Ishikawa (cell line): ENCODE measurements at regions not wholly inside any gene's neighbourhood (a gene's known extent, or its start where the extent isn't known, plus 50 kb on each side); places are given as distances from the start of the nearest gene placed in this dataset.

Experiments
- CEBPB ChIP-seq: IDR thresholded peaks from 2 replicates; pipeline ENCODE4 v1.6.1; 2012
- CREB1 ChIP-seq: IDR thresholded peaks from 2 replicates; pipeline ENCODE4 v1.6.1; 2012; ENCODE audit warnings: low read depth
- EGR1 ChIP-seq: IDR thresholded peaks from 2 replicates; pipeline ENCODE4 v1.6.1; 2012
- EP300 ChIP-seq: IDR thresholded peaks from 2 replicates; pipeline ENCODE4 v1.6.1; 2012; ENCODE audit warnings: borderline replicate concordance
- NFIC ChIP-seq: IDR thresholded peaks from 2 replicates; pipeline ENCODE4 v1.6.1; 2012
- RAD21 ChIP-seq: IDR thresholded peaks from 2 replicates; pipeline ENCODE4 v1.6.1; 2012; ENCODE audit warnings: low read depth
- TAF1 ChIP-seq: IDR thresholded peaks from 2 replicates; pipeline ENCODE4 v1.6.1; 2012; ENCODE audit warnings: low read depth, mild to moderate bottlenecking
- TCF12 ChIP-seq: IDR thresholded peaks from 2 replicates; pipeline ENCODE4 v1.6.1; 2012; ENCODE audit warnings: low read depth
- TEAD4 ChIP-seq: IDR thresholded peaks from 2 replicates; pipeline ENCODE4 v1.6.1; 2012
- YY1 ChIP-seq: IDR thresholded peaks from 2 replicates; pipeline ENCODE4 v1.6.1; 2012; ENCODE audit warnings: low read depth
- TF ChIP-seq, protein P1 (sequence below): IDR thresholded peaks from 2 replicates; pipeline ENCODE4 v1.6.1; 2012; ENCODE audit warnings: low read depth, mild to moderate bottlenecking

DNA sequence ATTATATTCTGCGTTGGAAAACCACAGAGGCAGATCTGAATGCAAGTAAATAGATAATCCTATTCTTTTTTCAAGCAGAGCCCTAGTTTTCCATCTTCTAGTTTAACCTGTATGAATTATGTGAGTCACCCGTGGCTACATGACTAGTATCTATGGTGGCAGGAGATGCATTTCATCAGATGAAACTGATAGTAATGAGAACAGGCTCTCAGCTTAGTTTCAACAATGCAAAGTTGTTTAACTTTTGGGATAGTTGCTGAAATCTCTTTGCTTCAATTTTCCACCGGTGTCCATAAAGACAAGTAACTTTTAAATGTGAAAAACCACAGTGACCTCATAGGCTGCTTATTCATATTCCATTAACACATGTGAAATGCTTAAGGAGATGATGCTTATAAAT lies 1317.4 kb upstream of the TENM3 start:
- TF ChIP-seq, protein P1, sequence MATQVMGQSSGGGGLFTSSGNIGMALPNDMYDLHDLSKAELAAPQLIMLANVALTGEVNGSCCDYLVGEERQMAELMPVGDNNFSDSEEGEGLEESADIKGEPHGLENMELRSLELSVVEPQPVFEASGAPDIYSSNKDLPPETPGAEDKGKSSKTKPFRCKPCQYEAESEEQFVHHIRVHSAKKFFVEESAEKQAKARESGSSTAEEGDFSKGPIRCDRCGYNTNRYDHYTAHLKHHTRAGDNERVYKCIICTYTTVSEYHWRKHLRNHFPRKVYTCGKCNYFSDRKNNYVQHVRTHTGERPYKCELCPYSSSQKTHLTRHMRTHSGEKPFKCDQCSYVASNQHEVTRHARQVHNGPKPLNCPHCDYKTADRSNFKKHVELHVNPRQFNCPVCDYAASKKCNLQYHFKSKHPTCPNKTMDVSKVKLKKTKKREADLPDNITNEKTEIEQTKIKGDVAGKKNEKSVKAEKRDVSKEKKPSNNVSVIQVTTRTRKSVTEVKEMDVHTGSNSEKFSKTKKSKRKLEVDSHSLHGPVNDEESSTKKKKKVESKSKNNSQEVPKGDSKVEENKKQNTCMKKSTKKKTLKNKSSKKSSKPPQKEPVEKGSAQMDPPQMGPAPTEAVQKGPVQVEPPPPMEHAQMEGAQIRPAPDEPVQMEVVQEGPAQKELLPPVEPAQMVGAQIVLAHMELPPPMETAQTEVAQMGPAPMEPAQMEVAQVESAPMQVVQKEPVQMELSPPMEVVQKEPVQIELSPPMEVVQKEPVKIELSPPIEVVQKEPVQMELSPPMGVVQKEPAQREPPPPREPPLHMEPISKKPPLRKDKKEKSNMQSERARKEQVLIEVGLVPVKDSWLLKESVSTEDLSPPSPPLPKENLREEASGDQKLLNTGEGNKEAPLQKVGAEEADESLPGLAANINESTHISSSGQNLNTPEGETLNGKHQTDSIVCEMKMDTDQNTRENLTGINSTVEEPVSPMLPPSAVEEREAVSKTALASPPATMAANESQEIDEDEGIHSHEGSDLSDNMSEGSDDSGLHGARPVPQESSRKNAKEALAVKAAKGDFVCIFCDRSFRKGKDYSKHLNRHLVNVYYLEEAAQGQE: no peak
- TF ChIP-seq EP300 (no peak), YY1 (no peak), RAD21 (no peak), NFIC (no peak), TAF1 (no peak), CREB1 (no peak), TCF12 (no peak), CEBPB (no peak), EGR1 (no peak), TEAD4 (no peak)
